Stimulated activated CD8-positive, alpha-beta memory T cell treated with anti-CD3 and anti-CD28 coated beads, Interleukin-15, amount 100 ng/mL, for 1 hour (primary cell): ENCODE measurements at regions not wholly inside any gene's neighbourhood (a gene's known extent, or its start where the extent isn't known, plus 50 kb on each side); places are given as distances from the start of the nearest gene placed in this dataset.
"Not testable (repeated sequence)": the region's sequence is repeated elsewhere in the genome, so short reads cannot be mapped to it uniquely, and the experiment has no call there.

Experiments used
- DNase-seq: peaks from one replicate; pipeline ENCODE4 v3.0.0-alpha.2; 2020; ENCODE audit warnings: low read depth

DNA sequence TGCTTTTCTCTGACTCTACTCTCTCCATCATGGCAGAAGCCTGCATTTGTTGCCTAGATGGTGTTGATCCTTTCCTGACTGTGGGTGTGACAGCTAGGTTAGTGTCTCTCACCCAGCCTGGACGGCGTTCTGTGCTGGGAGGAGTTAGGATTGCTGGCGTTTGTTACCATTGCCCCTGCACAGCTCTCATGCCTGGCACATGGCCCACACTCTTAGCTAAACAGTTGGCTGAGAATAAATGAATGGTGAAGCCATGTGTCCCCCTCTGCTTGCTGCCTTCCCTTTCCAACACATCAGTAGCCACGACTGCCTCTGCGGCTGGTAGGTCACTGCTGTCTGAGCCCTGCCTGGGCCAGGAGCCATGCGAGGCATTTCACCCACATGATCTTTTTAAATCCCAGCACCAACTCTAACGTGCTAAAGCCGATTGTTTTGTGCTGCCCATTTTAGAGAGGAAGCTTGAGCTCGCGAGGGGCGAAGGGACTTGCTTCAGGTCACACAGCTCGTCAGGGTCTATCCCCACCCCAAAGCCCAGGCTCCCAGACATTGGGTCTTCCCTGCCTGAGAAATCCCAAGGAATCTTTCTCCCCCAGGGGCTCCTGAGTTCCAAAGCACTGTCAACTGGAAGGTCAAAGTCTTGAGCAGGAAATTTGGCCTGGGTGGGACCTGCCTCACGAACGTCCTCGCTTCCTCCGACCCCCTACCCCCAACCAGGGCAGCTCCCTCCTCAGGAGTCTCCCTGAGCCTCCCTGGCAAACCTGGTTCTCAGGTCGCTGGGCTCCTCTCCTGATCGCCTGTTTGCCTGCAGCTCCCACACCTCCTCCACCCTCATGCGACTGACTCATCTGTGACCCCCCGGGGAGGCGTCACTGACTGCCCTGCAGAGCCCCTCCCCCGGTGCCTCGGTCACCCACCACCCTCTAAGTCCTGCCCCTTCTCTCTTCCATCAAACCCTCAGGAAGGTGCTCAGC, 271.7 kb upstream of the C1orf174 start:
- no peak for DNase-seq

- no peak for DNase-seq
Observed at GRCh38 chr1:4172644-4173599, 272.9 kb upstream of the C1orf174 start.

- no peak for DNase-seq
Observed at GRCh38 chr1:4173731-4174130, 273.7 kb upstream of the C1orf174 start.

DNA sequence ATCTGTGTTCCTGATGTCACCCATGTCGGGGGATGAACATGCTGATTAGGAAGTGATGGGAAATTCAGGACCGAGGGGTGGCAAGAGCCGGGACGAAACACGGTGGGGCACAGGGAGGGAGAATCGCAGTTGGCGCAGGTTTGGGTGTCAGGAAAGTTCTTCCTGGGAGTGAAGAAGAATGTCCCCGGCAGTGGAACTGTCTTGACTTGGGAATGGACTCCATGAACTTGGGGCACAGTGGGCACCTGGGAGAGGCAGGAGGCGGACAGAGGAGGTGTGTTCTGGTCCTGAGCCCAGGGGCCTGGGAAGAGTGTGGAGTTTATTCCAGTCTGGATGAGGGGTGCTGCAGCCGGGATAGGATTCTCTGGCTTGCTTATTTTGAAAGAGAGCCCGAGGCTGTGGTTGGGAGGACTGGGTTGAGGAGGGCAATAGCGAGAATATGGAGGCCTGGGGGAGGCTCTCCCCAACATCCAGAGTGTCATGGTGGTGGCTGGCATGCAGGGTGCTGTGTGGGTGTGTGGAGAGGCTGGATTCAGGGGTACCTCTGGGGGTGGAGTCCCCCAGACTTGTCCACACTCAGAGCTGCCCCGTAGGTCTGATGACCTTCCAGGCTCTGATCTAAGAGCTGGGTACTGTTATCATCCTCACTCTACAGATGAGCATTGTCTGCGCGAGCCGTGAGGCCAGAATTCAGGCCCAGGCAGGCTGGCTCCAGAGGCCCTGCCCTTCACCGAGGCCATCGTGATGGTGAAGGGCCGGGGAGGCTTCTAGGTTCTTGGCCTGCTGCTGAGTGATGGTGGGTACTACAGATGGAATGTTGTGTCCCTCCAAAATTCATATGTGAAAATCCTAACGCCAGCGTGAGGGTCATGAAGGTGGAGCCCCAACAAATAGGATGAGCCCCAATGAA, 274.5 kb upstream of the C1orf174 start:
- no peak for DNase-seq

DNA sequence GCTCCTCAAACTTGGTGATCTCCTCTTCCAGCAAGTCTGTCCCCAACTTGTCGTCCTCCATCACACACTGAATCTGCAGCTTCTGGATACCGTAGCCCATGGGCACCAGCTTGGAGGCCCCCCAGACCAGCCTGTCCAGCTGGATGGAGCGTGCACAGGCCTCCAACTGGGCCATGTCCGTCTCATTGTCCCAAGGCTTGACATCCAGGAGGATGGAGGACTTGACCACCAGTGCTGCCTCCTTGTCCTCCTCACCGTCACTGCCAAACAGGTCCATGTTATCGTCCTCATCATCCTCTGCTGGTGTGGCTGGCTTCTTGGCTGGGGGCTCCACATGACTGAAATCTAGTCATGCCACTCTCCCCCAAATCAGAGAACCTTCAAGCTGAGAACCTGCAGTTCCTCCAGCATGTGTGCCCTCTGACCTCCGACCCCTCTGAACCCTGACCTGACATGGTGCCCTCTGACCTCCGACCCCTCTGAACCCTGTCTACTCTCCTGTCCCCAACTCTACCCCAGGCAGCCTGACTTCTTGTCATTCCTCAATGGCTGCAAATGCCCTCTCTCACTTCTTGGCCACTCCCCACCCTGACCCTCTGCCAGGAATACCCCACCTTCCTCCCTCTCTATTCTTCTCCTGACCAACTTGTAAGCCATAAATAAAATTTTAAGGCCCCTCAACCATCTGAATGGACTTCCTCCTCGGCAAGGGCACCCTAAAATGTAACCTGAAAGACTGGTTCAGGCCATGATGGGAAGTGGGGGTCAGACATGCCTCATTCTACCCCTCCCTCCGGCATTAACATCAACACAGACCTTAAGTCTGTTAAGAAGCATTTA, 275.7 kb upstream of the C1orf174 start:
- no peak for DNase-seq

GRCh38 chr1:4176841-4177240, 276.8 kb upstream of the C1orf174 start:
- DNase-seq: no peak

- no peak for DNase-seq
Observed at GRCh38 chr1:4177425-4178150, 277.5 kb upstream of the C1orf174 start.

- DNase-seq: no peak
Observed at GRCh38 chr1:4178501-4179113, 278.5 kb upstream of the C1orf174 start.

DNA sequence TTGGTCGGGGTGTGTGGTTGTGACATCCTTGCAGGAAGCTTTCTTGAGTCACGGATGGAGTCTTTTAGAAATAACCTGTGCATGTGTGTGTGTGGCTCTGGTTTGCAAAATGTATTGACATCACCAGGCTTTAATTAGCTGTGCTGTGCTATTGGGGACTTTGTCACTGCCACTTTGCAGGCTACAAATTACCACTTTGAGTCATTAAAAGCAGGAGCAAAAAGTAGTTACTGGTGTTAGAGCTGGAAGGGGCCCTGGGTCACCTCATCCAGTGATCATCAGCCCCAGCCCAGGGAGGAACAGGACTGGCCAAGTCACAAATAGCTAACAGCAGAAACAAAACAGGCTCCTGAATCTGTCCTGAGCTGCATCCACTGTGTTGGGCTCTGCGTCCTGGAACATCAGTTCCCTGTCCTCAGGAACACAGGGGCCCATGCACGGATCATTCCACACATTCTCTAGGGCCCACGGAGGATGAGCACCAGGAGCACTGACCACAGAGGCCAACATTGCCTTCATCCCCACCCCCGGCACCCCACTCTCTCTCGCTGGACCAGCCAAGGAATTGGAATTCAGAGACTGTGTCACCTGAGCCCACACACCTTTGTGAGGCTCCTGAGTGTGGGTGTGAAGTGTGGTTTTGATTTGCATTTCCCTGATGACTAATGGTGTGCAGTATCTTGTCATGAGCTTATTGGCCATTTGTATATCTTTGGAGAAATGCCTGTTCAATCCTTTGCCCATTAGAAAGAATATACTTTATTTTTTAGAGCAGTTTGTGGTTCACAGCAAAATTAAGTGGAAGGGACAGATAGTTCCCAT, 280.1 kb upstream of the C1orf174 start:
- no peak for DNase-seq

DNA sequence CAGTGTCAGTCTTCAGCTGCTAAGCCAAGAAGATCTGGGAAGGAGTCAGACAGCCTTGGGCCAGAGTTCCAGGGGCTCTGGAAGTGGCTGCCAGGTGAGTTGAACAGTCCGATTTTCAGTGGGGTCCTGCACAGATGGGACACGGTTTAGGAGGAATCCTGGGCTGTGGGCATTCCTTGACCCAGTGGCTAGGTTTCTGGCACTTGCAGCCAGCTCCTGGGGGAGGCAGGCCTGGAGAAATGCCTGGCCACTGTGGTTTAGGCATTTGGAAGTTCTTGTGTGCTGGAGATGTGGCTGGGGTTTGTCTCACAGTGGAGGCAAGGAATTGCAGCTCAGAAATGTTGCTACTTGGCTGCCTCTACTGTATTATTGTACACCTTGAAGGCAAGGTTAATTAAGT, 286.4 kb upstream of the C1orf174 start:
- DNase-seq: not testable (repeated sequence)

GRCh38 chr1:4203501-4203900, 303.4 kb upstream of the C1orf174 start:
- DNase-seq: no peak

DNA sequence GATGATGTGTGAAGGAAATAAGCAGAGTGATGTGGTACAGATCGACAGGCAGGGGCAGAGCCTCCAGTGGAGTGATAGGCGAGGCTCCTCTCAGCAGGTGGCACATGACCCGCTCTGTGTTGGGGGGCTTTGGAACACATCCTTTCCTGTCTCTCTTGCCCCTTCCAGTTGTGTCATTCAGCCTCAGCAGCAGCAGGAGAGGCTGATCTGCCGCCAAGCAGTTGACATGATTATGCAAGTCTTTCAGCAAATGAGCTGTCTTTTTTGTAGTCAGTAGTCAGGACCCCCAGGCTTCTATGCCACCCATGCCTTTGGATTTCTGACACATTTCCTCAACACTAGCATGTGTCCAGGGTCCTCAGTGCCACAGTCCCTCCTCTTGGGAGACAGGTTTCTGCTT, 307.1 kb upstream of the C1orf174 start:
- no peak for DNase-seq

DNA sequence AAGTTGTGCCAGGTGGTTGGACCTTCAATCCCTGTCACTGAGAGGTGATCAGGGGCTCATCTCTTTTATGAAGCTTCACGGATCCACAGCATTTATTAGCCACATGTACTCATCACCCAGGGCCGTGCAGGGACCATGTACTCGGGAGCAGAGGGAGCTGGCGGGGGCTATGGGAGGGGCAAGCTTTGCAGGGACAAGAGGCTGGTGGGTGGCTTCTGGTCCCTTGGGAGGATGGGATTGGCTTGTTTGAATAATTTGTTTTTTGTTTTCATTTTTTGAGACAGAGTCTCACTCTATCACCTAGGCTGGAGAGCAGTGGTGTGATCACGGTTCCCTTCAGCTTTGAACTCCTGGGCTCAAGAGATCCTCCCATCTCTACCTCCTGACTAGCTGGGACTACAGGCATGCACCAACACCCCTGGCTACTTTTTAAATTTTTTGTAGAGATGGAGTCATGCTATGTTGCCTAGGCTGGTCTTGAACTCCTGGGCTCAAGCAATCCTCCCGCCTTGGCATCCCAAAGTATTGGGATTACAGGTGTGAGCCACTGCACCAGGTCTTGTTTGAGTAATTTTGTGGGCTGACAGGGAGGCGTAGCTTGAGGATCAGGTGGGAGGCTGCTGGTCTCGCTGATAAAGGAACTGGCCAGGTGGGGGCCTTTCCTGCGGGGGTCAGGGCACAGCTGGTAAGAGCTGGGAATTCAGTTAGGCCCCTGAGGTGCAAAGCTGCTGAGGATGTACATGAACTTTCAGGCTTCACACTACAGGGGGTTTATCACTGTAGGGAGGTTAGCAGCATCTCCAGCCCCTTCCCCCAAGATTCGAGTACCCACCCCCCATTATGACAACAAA, 308.0 kb upstream of the C1orf174 start:
- DNase-seq: no peak

GRCh38 chr1:4210043-4210442, 310.0 kb upstream of the C1orf174 start:
- DNase-seq: no peak

DNA sequence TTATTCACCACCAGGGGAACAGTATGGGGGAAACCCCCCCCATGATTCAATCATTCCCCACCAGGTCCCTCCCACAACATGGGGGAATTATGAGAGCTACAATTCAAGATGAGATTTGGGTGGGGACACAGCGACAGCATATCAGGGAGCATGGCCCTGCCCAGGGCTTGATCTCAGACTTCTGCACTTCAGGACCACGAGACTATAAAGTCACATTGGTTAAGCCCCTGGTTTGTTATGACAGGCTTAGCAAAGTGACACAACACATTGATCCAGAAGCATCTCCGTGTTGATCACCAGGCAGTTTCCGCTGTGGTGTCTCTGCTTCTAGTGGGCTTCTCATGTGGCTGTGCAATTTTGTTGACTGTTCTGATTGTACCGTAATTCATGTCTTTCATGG, 312.7 kb upstream of the C1orf174 start:
- no peak for DNase-seq

DNA sequence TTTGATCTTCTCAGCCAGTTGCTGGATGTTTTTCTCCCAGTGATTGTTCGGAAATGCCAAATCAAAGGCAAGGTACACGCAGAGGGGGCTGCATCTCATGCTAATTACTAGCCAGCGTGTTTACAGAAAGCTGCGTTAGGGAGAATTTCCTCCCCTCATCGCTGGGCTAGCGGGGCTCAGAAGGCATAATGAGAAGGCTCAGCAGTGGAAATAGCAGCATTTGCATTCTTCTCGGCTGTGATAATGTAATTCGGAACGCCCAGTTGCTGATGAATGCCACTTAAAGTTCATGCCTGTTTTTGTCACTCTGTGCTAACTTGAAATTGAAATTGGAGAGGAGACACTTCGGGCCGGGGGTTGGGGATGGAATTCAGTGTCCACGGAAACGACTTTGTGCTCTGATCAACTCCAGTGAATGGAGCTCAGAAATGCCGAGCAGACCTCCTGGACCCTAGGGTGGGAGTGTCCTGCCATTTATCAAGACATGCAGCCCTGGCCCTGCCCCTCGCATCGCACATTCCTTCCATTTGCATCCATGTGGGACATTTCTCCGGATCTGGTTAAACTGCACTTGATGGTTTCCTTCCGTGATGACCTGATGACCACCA, 313.4 kb upstream of the C1orf174 start:
- no peak for DNase-seq

GRCh38 chr1:4214826-4215225, 314.8 kb upstream of the C1orf174 start:
- DNase-seq: no peak
